ENCODE measurements at regions not wholly inside any gene's neighbourhood (a gene's known extent, or its start where the extent isn't known, plus 50 kb on each side); places are given as distances from the start of the nearest gene placed in this dataset.

DNA sequence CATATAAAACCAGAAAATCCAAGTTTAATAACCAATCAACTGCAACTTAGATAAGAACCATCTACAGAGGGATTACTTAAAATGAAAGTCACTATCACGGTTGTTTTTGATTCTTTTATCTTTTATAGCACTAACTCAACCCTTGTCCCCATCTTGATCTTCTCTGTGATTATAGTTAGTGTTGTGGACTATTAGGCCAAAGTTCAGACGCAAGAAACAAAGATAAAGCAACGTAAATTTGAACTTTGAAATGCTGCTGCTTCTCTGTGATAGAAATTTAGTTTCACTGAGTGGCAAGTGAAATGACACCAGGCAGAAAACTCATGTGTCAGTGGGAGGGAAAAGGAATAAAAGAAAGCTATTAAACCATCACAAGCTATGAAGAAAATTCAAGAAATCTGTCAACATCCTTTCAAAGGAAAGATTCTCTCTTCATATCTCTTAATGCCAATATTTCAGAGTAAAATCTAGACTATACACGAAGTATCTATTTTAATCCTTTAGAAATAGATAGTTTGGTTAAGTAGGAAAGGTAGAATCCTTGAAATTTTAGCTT, 71.8 kb upstream of the MALRD1 start:
- TF ChIP-seq, protein P1, sequence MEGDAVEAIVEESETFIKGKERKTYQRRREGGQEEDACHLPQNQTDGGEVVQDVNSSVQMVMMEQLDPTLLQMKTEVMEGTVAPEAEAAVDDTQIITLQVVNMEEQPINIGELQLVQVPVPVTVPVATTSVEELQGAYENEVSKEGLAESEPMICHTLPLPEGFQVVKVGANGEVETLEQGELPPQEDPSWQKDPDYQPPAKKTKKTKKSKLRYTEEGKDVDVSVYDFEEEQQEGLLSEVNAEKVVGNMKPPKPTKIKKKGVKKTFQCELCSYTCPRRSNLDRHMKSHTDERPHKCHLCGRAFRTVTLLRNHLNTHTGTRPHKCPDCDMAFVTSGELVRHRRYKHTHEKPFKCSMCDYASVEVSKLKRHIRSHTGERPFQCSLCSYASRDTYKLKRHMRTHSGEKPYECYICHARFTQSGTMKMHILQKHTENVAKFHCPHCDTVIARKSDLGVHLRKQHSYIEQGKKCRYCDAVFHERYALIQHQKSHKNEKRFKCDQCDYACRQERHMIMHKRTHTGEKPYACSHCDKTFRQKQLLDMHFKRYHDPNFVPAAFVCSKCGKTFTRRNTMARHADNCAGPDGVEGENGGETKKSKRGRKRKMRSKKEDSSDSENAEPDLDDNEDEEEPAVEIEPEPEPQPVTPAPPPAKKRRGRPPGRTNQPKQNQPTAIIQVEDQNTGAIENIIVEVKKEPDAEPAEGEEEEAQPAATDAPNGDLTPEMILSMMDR (conservative IDR thresholded peaks at IDR 0.05 in 1 of 2, IDR thresholded peaks at IDR 0.05 in 1 of 2; ENCODE audit: low read depth in 1 of 2, low read length in 2 of 2) = no peak
- TF ChIP-seq EZH2 (IDR thresholded peaks at IDR 0.05; ENCODE audit: low read length, missing control alignments) = no peak

Measured in fibroblast of lung (primary cell).